Vagina (tissue), 2 donors: ENCODE measurements at regions not wholly inside any gene's neighbourhood (a gene's known extent, or its start where the extent isn't known, plus 50 kb on each side); places are given as distances from the start of the nearest gene placed in this dataset.

ENCODE experiments used
- POLR2AphosphoS5 ChIP-seq, 2 donors: sonication (generic); formaldehyde crosslinking; IDR thresholded peaks; one replicate each; pipeline ENCODE4 v1.9.0; 2017; ENCODE audit warnings: antibody characterized with exemption in 2 of 2, mild to moderate bottlenecking in 2 of 2, low read depth in 1 of 2; ENCODE audit not compliant: insufficient read depth in 1 of 2
- TF ChIP-seq, protein P1 (sequence below), 3 experiments: fragments of 450-650 bp in 2 of 3; fragments of 200-600 bp in 1 of 3; sonication (generic) in 1 of 3; IDR thresholded peaks; one replicate each; pipeline ENCODE4 v1.5.1; 2017 to 2019; ENCODE audit warnings: antibody characterized with exemption in 3 of 3, mild to moderate bottlenecking in 2 of 3, moderate library complexity in 2 of 3

DNA sequence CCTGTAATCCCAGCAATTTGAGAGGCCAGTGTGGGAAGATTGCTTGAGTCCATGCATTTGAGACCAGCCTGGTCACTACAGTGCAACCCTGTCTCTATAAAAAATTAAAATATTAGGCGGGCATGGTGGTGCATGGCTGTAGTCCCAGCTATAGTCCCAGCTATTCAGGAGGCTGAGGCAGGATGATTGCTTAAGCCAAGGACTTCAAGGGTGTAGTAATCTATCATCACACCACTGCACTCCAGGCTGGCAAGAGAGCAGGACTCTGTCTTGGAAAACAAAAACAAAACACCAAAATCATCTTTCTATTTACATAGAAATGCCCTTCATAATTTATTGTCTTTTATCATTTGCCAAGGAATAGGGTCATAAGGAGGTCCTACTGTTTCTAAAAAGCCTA, 1274.1 kb upstream of the NCAM2 start:
- TF ChIP-seq, protein P1, sequence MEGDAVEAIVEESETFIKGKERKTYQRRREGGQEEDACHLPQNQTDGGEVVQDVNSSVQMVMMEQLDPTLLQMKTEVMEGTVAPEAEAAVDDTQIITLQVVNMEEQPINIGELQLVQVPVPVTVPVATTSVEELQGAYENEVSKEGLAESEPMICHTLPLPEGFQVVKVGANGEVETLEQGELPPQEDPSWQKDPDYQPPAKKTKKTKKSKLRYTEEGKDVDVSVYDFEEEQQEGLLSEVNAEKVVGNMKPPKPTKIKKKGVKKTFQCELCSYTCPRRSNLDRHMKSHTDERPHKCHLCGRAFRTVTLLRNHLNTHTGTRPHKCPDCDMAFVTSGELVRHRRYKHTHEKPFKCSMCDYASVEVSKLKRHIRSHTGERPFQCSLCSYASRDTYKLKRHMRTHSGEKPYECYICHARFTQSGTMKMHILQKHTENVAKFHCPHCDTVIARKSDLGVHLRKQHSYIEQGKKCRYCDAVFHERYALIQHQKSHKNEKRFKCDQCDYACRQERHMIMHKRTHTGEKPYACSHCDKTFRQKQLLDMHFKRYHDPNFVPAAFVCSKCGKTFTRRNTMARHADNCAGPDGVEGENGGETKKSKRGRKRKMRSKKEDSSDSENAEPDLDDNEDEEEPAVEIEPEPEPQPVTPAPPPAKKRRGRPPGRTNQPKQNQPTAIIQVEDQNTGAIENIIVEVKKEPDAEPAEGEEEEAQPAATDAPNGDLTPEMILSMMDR (IDR thresholded peaks at IDR 0.05): no peak
- no peak for TF ChIP-seq POLR2AphosphoS5 (IDR thresholded peaks at IDR 0.05; ENCODE audit: insufficient read depth in 1 of 2, low read depth in 1 of 2)
